ENCODE measurements at regions not wholly inside any gene's neighbourhood (a gene's known extent, or its start where the extent isn't known, plus 50 kb on each side); places are given as distances from the start of the nearest gene placed in this dataset.
"Not testable (repeated sequence)": the region's sequence is repeated elsewhere in the genome, so short reads cannot be mapped to it uniquely, and the experiment has no call there.

DNA sequence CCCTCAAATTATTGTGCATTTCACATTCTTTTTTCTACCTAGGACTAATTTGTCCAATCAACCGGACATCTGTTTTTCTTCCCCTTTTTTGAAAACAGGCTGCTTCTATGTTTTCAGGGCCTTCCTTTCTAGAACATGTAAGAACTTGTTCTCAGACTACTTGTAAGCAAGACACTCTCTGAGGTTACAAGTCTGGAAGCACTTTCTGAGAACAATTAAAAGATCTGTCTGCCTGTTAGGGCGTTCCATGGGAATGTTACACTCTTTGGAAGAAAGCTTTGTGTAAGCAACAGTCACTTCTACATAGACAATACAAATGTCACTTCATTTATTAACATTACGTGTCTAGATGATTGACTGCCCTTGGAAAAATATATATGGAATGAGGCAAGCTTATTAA is 50.9 kb upstream of the HSPB3 start:
- peak; percentile 43 for DNase-seq (ENCODE audit: low spot score)

DNA sequence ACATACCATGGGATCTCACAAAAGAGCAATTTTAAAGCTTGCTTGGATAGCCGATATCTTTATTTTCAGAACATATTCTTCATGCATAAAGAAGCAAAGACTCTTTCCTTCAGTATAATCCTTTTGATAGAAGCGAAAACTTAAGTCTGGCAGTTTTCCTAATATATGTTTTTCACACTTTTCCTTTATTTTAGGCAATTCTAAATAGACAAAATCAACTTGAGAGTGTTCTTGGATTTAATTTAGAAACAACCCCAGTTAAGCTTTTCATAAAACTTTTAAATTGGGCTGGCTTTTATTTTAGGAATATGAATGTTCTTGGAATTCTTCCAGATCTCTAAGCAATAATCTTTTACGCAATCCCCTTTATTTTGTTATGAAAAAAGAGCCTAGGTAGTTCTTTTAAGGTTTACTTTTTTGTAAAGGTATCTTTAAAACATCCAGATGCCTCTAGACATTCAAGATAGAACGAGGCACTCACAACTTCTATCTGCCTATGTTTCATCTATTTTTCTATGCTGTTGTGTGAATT is 51.5 kb upstream of the HSPB3 start:
- DNase-seq (ENCODE audit: low spot score): no peak

DNA sequence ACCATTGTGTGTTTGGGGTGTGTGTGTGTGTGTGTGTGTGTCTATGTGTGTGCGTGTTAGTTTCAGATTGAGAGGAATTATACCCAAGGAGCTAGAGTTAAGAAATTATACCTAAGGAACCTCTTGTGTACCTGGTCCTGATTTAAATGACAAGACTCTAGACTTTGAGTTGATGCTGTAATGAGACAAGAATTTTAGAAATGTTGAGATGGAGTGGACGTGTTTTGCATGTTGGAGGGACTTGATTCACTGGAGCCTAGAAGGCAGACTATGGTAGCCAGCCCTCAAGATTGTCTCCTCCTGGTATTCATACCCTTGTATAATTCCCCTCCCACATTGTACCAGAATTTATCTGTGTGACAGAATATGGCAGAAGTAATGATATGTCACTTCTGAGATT is 52.4 kb upstream of the HSPB3 start:
- no peak for DNase-seq (ENCODE audit: low spot score)

DNA sequence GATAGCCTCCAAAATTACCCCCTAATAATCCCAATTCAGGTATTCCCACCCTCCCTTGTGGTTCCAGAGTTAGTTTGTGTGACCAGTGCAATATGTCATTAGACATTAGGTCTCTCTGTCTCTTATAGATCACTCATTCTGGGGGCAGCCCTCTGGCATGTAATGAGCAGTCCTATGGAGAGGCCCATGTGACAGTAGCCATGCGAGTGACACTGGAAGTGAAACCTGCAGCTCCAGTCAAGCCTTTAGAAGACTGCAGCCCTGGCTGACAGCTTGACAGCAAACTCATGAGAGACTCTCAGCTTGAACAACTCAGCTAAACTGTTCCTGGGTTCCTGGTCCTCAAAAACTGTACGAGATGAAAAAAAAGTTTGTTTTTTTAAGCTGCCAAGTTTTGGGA is 54.0 kb upstream of the HSPB3 start:
- no peak for DNase-seq (ENCODE audit: low spot score)

DNA sequence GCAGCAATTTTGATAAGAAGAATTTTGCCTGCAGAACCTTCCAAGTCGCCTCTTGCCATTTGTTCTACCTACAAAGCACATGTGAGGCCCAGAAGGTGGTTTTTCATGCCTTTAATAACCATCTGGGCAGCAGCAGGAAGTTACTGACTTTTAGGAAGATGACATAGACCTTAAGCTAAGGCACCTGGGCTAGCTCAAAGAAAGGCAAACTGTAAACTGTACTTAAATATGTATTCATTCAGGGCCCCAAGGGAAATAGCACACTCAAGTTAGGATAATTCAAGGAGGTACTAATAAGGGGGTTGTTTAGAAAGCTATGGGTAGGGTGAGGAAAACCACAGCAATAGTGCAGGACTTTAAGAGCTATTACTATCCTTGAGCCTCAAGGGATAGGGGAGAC is 57.3 kb upstream of the HSPB3 start:
- no peak for DNase-seq (ENCODE audit: low spot score)

DNA sequence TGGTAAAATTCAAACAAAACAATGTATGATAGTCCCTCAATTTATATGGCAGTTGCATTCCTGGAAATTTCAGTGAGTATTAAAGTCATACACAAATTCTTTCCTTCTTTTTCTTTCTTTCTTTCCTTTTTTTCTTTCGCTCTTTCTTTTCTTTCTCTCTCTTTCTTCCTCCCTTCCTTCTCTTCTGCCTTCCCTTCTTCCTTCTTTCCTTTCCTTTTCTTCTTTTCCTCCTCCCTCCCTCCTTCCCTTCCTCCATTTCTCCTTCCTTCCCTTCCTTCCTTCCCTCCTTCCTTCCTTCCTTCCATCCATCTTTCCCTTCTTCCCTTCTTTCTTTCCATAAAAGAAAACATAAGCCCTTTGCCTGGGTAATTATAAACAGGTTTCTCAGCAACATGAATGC is 58.1 kb upstream of the HSPB3 start:
- no peak for DNase-seq (ENCODE audit: low spot score)

DNA sequence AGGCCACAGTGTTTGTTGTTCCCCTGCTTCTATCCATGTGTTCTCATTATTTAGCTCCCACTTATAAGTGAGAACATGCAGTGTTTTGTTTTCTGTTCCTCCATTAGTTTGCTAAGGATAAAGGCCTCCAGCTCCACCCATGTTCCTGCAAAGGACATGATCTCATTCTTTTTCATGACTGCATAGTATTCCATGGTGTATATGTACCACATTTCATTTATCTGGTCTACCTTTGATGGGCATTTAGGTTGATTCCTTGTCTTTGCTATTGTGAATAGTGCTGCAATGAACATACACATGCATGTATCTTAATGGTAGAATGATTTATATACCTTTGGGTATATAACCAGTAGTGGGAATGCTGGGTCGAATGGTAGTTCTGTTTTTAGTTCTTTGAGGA is 62.5 kb upstream of the HSPB3 start:
- DNase-seq (ENCODE audit: low spot score): not testable (repeated sequence)

DNA sequence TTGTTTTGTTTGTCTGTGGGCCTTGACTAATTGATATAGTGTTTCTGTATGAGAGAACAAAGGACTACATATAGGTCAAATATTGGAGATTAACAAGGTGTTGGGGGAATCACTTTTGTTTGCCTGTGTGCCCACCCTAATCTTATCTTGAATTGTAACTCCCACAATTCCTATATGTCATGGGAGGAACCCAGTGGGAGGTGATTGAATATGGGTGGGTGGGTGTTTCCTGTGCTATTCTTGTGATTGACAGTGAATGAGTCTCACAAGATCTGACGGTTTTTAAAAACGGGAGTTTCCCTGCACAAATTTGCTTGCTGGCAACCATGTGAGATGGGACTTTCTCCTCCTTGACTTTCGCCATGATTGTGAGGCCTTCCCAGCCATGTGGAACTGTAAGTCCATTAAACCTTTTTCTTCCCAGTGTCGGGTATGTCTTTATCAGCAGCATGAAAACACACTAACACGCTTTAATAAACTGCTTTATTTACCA is 64.9 kb upstream of the HSPB3 start:
- no peak for DNase-seq (ENCODE audit: low spot score)

DNA sequence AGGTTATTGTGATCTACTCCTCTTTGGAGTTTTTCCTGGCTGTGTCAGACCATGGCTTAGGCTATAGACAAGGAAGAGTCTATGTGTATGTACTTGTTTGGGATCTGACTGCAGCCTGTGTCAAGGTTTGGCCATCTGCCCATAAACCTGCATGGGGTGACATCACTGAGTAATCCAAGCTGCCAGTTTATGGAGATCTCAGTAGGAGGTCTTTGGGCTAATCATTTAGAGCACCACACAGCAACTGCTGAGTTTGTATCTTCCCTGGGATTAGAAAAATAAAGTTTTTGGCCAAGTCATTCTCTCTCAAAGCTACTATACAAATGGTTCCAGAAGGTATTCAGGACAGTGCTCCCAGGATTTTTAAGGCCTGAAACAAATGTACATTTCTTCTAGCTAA is 65.5 kb upstream of the HSPB3 start:
- no peak for DNase-seq (ENCODE audit: low spot score)

DNA sequence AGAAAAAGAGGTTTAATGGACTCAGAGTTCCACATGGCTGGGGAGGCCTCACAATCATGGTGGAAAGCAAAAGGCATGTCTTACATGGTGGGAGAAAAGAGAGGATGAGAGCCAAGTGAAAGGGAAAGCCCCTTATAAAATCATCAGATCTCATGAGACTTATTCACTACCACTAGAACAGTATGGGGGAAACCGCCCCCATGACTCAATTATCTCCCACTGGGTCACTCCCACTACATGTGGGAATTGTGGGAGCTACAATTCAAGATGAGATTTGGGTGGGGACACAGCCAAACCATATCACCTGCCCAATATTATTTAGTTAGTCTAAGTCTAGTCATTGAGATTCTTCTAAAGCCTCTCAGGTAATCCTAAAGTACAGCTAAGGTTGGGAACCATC is 66.1 kb upstream of the HSPB3 start:
- not testable (repeated sequence) for DNase-seq (ENCODE audit: low spot score)

DNA sequence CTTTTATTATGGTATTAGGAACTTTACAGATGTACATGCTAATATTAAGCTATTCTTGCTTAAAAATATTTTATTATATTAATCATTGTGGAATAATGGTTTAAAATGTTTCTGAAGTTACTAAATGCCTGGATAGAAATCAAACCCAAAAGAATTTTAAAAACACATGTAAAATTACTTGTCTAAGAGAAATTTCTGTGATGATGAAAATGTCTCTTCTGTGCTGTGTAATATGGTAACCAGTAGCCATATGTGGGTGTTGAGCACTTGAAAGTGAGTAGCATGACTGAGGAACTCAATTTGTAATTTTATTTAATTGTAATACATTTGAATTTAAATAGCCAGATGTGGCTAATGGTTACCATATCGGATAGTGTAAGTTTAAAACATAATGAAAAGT is 66.7 kb upstream of the HSPB3 start:
- DNase-seq (ENCODE audit: low spot score): no peak

DNA sequence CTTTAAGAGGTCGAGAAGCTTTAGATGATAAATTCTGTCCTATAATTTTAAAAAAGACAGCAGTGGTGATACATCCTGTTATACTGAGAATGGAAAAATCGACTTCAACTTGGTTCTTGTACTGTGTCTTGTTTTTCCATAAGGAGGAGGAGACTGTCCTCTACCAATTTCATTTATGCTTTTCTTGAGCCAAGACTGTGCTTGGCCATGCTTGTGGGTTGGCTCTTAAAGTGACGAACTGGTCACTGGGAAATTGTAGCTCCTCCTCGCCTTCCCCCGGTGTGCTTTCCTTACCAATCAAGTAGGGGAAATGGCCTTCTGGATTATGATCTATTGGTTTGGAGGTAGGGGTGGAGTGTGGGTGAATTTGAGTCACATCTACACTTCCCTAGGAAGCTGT is 67.1 kb upstream of the HSPB3 start:
- DNase-seq (ENCODE audit: low spot score): no peak

DNA sequence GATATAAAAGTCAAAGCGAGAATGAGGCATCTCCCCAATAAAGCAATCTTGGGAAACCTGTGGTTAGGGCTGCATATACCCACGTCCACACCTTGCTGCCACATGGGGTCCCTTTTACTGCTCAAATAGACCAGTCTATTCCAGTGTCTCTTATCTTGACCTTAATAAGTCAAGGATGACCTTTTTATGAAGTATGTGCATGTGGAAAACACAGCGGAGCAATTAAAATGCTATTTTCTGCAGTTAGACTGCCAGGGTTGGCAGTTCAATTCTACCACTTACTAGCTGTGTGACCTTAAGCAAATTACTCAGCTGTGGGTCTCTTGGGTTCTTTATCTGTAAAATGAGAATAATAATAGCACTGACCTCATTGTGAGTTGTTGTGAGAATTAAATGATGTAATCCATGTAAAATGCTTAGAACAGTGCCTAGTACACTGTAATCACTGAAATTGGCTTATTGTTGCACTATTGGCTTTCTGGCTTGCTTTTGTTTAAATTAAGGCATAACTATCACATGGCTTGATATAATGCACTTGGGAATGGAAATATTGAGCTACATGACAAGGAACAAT is 67.8 kb upstream of the HSPB3 start:
- no peak for DNase-seq (ENCODE audit: low spot score)

DNA sequence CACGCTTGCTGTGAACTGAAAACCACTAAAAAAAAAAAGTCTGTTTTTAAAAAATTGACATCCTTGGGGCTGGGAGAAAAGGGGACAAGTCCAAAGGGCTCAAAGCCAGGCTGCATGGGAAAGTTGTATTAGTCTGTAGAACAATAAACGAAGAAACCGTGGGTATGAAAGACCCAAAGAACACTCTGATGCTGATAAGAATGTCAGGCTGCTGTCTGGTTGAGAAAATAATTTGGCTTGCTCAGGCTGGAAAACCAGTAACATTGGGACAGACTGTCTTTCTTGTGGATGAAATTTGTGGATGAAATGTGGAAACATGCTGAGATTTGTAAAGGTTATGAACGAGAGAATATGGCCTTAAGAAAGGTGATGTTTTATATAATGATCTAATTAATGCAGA is 68.5 kb upstream of the HSPB3 start:
- no peak for DNase-seq (ENCODE audit: low spot score)

DNA sequence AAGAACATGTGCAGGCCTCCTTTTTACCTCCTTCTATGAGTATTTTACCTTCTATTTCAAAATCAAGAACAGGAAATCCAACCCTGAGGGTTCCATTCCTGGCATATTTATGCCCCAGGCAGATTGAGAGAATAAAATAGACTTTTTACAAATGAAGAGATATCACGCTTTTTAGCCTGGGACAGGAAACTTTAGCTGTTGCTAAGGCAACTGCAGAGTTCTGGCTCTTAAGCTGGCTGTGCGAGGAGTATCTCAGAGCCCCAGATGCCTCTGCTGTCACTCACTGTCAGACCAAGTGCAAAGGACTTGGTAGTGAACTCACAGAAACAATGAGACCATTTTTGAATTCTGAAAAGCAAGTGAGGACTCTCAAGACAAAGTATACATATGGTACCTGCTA is 69.5 kb upstream of the HSPB3 start:
- peak; percentile 15 for DNase-seq (ENCODE audit: low spot score)

DNA sequence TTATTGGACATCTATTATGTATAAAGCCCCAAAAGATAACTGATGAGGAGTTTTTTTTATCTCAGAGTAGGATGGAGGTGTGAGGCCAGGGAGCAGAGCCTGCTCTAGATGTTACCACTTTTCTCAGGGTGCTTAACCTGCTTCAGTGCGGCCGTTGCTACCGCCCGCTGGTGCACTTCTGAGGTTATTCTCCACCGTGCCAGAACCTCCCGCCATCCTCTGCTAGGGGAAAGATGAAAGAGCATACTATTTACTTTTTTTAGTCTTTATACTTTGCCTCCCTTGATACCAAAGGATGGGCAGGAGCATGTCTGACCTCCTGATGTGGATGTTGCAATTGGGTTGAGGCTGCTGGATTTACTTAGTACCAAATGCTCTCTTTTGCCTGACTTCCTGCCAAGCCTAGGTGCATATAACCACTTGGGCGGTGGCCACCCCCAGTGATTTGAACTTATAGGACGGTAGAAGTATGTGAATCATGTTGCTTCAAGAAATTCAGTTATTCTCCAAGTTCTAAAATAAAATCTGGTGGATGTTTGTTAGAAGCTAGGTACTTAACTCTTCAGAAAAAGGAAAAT is 71.1 kb upstream of the HSPB3 start:
- DNase-seq (ENCODE audit: low spot score): no peak

DNA sequence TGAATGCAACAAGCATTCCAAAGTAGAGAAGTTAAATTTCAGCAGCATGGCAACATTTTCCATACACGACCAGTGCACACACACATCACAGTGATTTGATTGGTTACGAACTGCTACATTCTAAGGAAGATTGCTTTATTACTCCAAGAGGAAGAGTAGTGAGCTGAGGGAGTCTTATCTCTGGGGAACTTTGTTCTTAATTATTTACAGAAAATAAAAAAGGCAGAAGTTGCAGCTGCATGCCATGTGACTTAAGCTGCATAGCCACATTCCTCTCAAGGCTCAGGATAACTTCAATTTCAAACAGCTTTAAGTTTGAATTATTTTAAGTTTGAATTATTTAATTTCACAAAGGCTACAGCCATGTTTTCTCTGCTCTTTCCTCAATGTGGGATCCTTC is 71.6 kb upstream of the HSPB3 start:
- DNase-seq (ENCODE audit: low spot score): no peak

DNA sequence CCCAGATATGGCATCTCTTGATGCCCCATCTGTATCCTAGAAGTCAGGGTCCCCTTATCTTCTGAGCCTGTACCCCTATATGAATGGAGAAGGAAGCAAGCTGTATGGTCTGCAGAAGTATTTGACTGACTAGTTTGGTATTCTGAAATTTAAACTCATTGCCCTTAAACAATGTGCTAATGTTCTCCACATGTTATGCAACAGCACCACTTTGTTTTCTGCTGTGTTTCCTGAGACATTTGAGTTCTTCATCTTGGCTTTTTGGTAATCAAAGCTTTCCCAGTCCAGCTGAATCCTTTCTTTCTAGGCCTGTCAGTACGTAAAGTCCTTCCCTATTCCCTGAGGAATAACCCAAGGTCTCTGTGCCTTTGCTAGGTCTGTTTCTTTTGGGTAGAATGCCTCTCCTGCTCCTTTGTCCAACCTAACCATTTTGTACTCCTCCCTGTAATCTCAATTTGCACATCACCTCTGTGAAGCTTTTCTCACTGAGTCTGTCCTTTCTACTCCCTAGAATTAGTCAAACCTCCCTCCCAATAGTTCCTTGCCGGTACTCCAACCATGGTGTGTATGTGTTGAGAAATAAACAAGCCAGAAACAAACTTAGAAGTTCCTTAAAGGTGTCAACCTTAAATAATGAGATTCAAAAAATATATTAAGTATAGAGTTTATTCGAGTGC is 72.1 kb upstream of the HSPB3 start:
- no peak for DNase-seq (ENCODE audit: low spot score)

DNA sequence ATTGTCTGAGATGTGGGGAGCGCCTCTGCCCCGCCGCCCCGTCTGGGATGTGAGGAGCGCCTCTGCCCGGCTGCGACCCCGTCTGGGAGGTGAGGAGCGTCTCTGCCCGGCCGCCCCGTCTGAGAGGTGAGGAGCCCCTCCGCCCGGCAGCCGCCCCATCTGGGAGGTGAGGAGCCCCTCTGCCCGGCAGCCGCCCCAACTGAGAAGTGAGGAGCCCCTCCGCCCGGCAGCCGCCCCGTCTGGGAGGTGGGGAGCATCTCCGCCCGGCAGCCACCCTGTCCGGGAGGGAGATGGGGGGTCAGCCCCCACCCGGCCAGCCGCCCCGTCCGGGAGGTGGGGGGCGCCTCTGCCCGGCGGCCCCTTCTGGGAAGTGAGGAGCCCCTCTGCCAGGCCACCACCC is 70.9 kb upstream of the ARL15 start:
- DNase-seq (ENCODE audit: low spot score): not testable (repeated sequence)

DNA sequence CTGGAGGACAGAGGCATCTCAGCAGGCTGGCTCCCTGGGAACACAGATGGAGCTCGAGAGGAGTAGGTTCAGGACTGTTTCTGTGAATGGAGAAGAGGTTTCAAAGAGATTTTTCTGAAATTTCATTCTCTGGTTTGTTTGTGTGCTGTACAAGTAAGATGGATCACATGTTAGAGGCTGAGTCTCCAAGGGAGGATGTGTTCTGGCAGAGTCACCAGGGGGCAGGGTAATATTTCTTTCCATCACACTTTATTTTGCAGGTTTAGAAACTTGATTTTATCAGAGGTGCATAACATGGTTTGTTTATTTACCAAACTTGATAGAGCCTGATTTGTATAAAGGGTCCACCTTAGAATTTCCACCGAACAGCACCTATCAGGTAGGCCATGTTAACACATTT is 69.2 kb upstream of the ARL15 start:
- no peak for DNase-seq (ENCODE audit: low spot score)

DNA sequence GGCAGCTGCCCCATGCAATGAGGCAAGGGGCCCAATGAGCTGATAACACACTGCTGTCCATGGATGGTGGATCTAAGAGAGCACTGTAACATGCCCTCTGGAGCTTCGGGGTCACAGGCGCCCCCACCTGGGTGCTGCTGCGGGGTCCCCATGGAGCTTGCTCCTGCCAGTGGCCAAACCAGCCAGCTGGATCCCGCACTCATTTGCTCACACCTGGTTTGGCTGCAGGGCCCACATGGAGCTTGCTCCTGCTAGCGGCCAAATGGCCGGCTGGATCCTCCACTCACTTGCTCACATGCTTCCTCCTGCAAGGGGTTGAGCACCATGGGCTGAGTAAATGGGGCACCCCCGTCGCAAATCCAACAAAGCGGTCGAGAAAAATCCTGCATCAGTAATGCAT is 68.3 kb upstream of the ARL15 start:
- no peak for DNase-seq (ENCODE audit: low spot score)

DNA sequence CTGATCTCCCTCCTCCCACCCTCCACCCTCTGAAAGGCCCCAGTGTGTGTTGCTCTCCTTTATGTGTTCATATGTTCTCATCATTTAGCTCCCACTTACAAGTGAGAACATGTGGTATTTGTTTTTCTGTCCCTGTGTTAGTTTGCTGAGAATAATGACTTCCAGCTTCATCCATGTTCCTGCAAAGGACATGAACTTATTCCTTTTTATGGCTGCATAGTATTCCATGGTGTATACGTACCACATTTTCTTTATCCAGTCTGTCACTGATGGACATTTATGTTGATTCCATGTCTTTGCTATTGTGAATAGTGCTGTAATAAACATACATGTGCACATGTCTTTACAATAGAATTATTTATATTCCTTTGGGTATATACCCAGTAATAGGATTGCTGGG is 67.0 kb upstream of the ARL15 start:
- DNase-seq (ENCODE audit: low spot score): not testable (repeated sequence)

DNA sequence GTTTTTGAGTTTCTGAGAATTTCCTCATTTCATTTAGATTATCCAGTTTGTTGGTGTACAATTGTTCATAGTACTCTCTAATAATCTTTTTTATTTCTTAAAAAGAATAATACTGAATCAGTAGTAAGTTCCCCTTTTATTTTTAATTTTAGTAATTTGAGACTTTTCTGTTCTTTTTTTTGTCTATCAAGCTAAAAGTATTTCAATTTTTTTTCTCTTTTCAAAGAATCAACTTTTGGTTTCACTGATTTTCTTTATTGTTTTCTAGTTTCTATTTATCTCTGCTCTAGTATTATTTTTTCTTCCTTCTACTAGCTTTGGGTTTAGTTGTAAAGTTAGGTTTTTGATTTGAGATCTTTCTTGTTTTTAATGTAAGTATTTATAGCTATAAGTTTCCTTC is 60.6 kb upstream of the ARL15 start:
- no peak for DNase-seq (ENCODE audit: low spot score)

Data from umbilical cord (tissue), 1 donor.